ENCODE measurements at regions not wholly inside any gene's neighbourhood (a gene's known extent, or its start where the extent isn't known, plus 50 kb on each side); places are given as distances from the start of the nearest gene placed in this dataset.

DNA sequence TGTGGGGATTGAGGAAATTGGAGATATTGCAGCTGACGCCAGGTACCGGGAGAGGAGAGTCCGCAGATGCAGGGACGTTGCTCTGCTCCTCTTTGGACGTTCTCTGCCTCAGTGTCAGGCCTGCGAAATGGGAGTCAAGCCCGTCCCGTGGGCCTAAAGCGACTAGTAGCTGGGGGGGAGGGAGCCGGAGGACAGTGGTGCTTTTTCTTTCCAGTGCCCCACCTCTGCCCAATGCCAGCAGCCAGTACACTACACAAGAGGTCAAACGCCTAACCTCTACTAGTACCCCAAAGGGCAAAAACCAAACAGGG lies 413.6 kb upstream of the ESRRG start:
- TF ChIP-seq CTCF (IDR thresholded peaks at IDR 0.05 in 2 of 3, conservative IDR thresholded peaks at IDR 0.05 in 1 of 3; ENCODE audit: control insufficient read depth in 2 of 3, extremely low read depth in 1 of 3, insufficient read depth in 1 of 3, low read depth in 3 of 3, low read length in 3 of 3): no peak
- no peak for TF ChIP-seq RAD51 (IDR thresholded peaks at IDR 0.05)
- TF ChIP-seq ESRRA (IDR thresholded peaks at IDR 0.05; ENCODE audit: low read length): no peak
- no peak for TF ChIP-seq TCF3 (IDR thresholded peaks at IDR 0.05; ENCODE audit: borderline replicate concordance, insufficient read depth, low read depth, low read length)
- no peak for TF ChIP-seq PAX5 (IDR thresholded peaks at IDR 0.05; ENCODE audit: borderline replicate concordance, low read depth, low read length)
- TF ChIP-seq ZNF274 (IDR thresholded peaks at IDR 0.05; ENCODE audit: insufficient read depth, insufficient read length): no peak
- TF ChIP-seq NFIC (IDR thresholded peaks at IDR 0.05; ENCODE audit: low read depth, low read length): no peak
- TF ChIP-seq ZNF24 (IDR thresholded peaks at IDR 0.05): no peak
- TF ChIP-seq SUZ12 (IDR thresholded peaks at IDR 0.05; ENCODE audit: unreplicated experiment): no peak
- no peak for TF ChIP-seq RCOR1 (conservative IDR thresholded peaks at IDR 0.05; ENCODE audit: low read depth, low read length)

All from GM12878 (cell line).